Ishikawa (cell line): ENCODE measurements at regions not wholly inside any gene's neighbourhood (a gene's known extent, or its start where the extent isn't known, plus 50 kb on each side); places are given as distances from the start of the nearest gene placed in this dataset.

Experiments used
- CEBPB ChIP-seq: IDR thresholded peaks from 2 replicates; pipeline ENCODE4 v1.6.1; 2012
- CREB1 ChIP-seq: IDR thresholded peaks from 2 replicates; pipeline ENCODE4 v1.6.1; 2012; ENCODE audit warnings: low read depth
- EGR1 ChIP-seq: IDR thresholded peaks from 2 replicates; pipeline ENCODE4 v1.6.1; 2012
- EP300 ChIP-seq: IDR thresholded peaks from 2 replicates; pipeline ENCODE4 v1.6.1; 2012; ENCODE audit warnings: borderline replicate concordance
- FOXM1 ChIP-seq: IDR thresholded peaks from 2 replicates; pipeline ENCODE4 v1.6.1; 2012; ENCODE audit warnings: low read depth, borderline replicate concordance
- MAX ChIP-seq: IDR thresholded peaks from 2 replicates; pipeline ENCODE4 v1.6.1; 2012
- NFIC ChIP-seq: IDR thresholded peaks from 2 replicates; pipeline ENCODE4 v1.6.1; 2012
- RAD21 ChIP-seq: IDR thresholded peaks from 2 replicates; pipeline ENCODE4 v1.6.1; 2012; ENCODE audit warnings: low read depth
- REST ChIP-seq: IDR thresholded peaks from 2 replicates; pipeline ENCODE4 v1.6.1; 2012; ENCODE audit warnings: low read depth, mild to moderate bottlenecking
- TAF1 ChIP-seq: IDR thresholded peaks from 2 replicates; pipeline ENCODE4 v1.6.1; 2012; ENCODE audit warnings: low read depth, mild to moderate bottlenecking
- TCF12 ChIP-seq: IDR thresholded peaks from 2 replicates; pipeline ENCODE4 v1.6.1; 2012; ENCODE audit warnings: low read depth
- TEAD4 ChIP-seq: IDR thresholded peaks from 2 replicates; pipeline ENCODE4 v1.6.1; 2012
- USF1 ChIP-seq: IDR thresholded peaks from 2 replicates; pipeline ENCODE4 v1.6.1; 2012
- YY1 ChIP-seq: IDR thresholded peaks from 2 replicates; pipeline ENCODE4 v1.6.1; 2012; ENCODE audit warnings: low read depth
- ZBTB7A ChIP-seq: IDR thresholded peaks from 2 replicates; pipeline ENCODE4 v1.6.1; 2012; ENCODE audit warnings: low read depth

- TF ChIP-seq YY1 (no peak), ZBTB7A (no peak), TCF12 (no peak), EP300 (no peak), TEAD4 (no peak), EGR1 (no peak), NFIC (no peak), REST (no peak), CEBPB (no peak), TAF1 (no peak), CREB1 (no peak), USF1 (no peak), RAD21 (no peak), FOXM1 (no peak), MAX (no peak)
Measured at GRCh38 chr16:49140618-49141017, 141.0 kb downstream of the CBLN1 start.

GRCh38 chr16:49130397-49130796 is 151.2 kb downstream of the CBLN1 start:
- TF ChIP-seq EGR1 = no peak
- no peak for TF ChIP-seq TAF1
- TF ChIP-seq EP300 = no peak
- TF ChIP-seq USF1 = no peak
- TF ChIP-seq NFIC = no peak
- TF ChIP-seq FOXM1 = no peak
- no peak for TF ChIP-seq MAX
- TF ChIP-seq REST = no peak
- no peak for TF ChIP-seq ZBTB7A
- no peak for TF ChIP-seq CREB1
- TF ChIP-seq RAD21 = no peak
- TF ChIP-seq TCF12 = no peak
- no peak for TF ChIP-seq YY1
- no peak for TF ChIP-seq CEBPB
- TF ChIP-seq TEAD4 = no peak

GRCh38 chr16:49129935-49130334 is 151.7 kb downstream of the CBLN1 start:
- TF ChIP-seq TCF12 (no peak), NFIC (no peak), TEAD4 (no peak), CEBPB (no peak), EGR1 (no peak), EP300 (no peak), REST (no peak), USF1 (no peak), ZBTB7A (no peak), YY1 (no peak), RAD21 (no peak), TAF1 (no peak)

- TF ChIP-seq MAX (no peak), RAD21 (no peak), NFIC (no peak), EGR1 (no peak), TCF12 (no peak), YY1 (no peak), TEAD4 (no peak), REST (no peak), EP300 (no peak), TAF1 (no peak), FOXM1 (no peak), ZBTB7A (no peak), CREB1 (no peak), USF1 (no peak), CEBPB (no peak)
Measured at GRCh38 chr16:49128740-49129139, 152.9 kb downstream of the CBLN1 start.
